Natural killer cell (primary cell): ENCODE measurements at regions not wholly inside any gene's neighbourhood (a gene's known extent, or its start where the extent isn't known, plus 50 kb on each side); places are given as distances from the start of the nearest gene placed in this dataset.

ENCODE experiments used
- ATAC-seq, 3 donors: fragments of 150-1000 bp in 2 of 3; fragments of 200-7000 bp in 1 of 3; cut with Tn5 transposase; 1 replicate in 1 of 3; 2 replicates in 2 of 3; pipeline ENCODE4 v1.10.0; 2021; ENCODE audit warnings: mild to moderate bottlenecking in 2 of 3, moderate library complexity in 2 of 3
- DNase-seq, 2 donors: peaks; one replicate each; pipeline versions ENCODE4 v3.0.0 to v3.0.0-alpha.2; 2013 to 2021; ENCODE audit warnings: mixed read lengths in 1 of 2
- H3K27ac ChIP-seq: one replicate; pipeline ENCODE4 v1.5.1; 2013; ENCODE audit warnings: mild to moderate bottlenecking, low read length
- H3K27me3 ChIP-seq: one replicate; pipeline ENCODE4 v1.6.1; 2013; ENCODE audit warnings: low read length; ENCODE audit not compliant: control insufficient read depth, insufficient read depth
- H3K36me3 ChIP-seq: one replicate; pipeline ENCODE4 v1.6.1; 2013; ENCODE audit warnings: low read length; ENCODE audit not compliant: control insufficient read depth, insufficient read depth
- H3K4me1 ChIP-seq: one replicate; pipeline ENCODE4 v1.6.1; 2013; ENCODE audit warnings: low read length; ENCODE audit not compliant: control insufficient read depth, insufficient read depth
- H3K4me3 ChIP-seq: one replicate; pipeline ENCODE4 v1.5.1; 2013; ENCODE audit warnings: low read length
- H3K9me3 ChIP-seq: one replicate; pipeline ENCODE4 v1.6.1; 2013; ENCODE audit warnings: low read length; ENCODE audit not compliant: control insufficient read depth, insufficient read depth
- H3K27ac Mint-ChIP-seq, 2 donors: one replicate each; pipeline ENCODE4 v1.8.0; 2022; ENCODE audit warnings: mild to moderate bottlenecking in 2 of 2, mixed read lengths in 2 of 2, moderate library complexity in 1 of 2
- H3K27me3 Mint-ChIP-seq, 2 donors: one replicate each; pipeline ENCODE4 v1.8.0; 2022; ENCODE audit warnings: low read depth in 2 of 2, mixed read lengths in 2 of 2
- H3K36me3 Mint-ChIP-seq: one replicate; pipeline ENCODE4 v1.8.0; 2022; ENCODE audit warnings: mixed read lengths
- H3K4me1 Mint-ChIP-seq, 2 donors: one replicate each; pipeline ENCODE4 v1.8.0; 2022; ENCODE audit warnings: mixed read lengths in 2 of 2
- H3K4me3 Mint-ChIP-seq: one replicate; pipeline ENCODE4 v1.8.0; 2022; ENCODE audit warnings: mild to moderate bottlenecking, moderate library complexity, mixed read lengths
- H3K9me3 Mint-ChIP-seq, 2 donors: one replicate each; pipeline ENCODE4 v1.8.0; 2022; ENCODE audit warnings: mixed read lengths in 2 of 2
- CTCF ChIP-seq: fragments of 200-600 bp; IDR thresholded peaks from one replicate; pipeline ENCODE4 v1.8.0; 2022; ENCODE audit warnings: antibody characterized with exemption
- WGBS: methylation state at CpG from one replicate; pipeline ENCODE4 v1.1.7; 2013; ENCODE audit warnings: missing lambda C conversion rate; ENCODE audit not compliant: insufficient coverage; 5-methylcytosine and 5-hydroxymethylcytosine counted together
- intact Hi-C: fragments of 100-400 bp; cut with micrococcal nuclease; formaldehyde crosslinking; loops from one replicate; pipeline ENCODE4 v1.14.2; 2022

- no peak overlapping the region for H3K27ac ChIP-seq
- H3K36me3 Mint-ChIP-seq: no peaks in the 10 kb centered on the region
- TF ChIP-seq CTCF: no peak
- DNase-seq: no peak
- H3K4me1 ChIP-seq: no peaks in the 10 kb centered on the region
- H3K4me3 ChIP-seq: no peak overlapping the region
- no peaks in the 10 kb centered on the region for H3K9me3 ChIP-seq
- no peak overlapping the region for H3K27ac Mint-ChIP-seq
- H3K27me3 Mint-ChIP-seq: no peaks in the 10 kb centered on the region
- no peak overlapping the region for H3K4me3 Mint-ChIP-seq
- no peaks in the 10 kb centered on the region for H3K27me3 ChIP-seq
- intact Hi-C loops: no loop called here
- no peak for ATAC-seq
- 85% methylated on average over 3 of the region's 3 CpGs for WGBS
- no peaks in the 10 kb centered on the region for H3K4me1 Mint-ChIP-seq
- no peaks in the 10 kb centered on the region for H3K9me3 Mint-ChIP-seq
- H3K36me3 ChIP-seq: no peaks in the 10 kb centered on the region
These were observed 293.5 kb downstream of the ZNF674 start for GRCh38 chrX:46251755-46252154.

- no peaks in the 10 kb centered on the region for H3K36me3 ChIP-seq
- DNase-seq (no peak), ATAC-seq (no peak)
- intact Hi-C loops: no loop called here
- Mint-ChIP-seq H3K4me3 (no peak overlapping the region), H3K4me1 (no peaks in the 10 kb centered on the region), H3K9me3 (no peaks in the 10 kb centered on the region), H3K27ac (no peak overlapping the region), H3K36me3 (no peaks in the 10 kb centered on the region), H3K27me3 (no peaks in the 10 kb centered on the region)
- no peak overlapping the region for H3K4me3 ChIP-seq
- no peaks in the 10 kb centered on the region for H3K4me1 ChIP-seq
- no peak overlapping the region for H3K27ac ChIP-seq
- H3K9me3 ChIP-seq: no peaks in the 10 kb centered on the region
- H3K27me3 ChIP-seq: no peaks in the 10 kb centered on the region
- no peak for TF ChIP-seq CTCF
- WGBS: 100% methylated on average over 1 of the region's 2 CpGs
These were observed 295.1 kb downstream of the ZNF674 start for GRCh38 chrX:46250151-46250550.

GRCh38 chrX:46247456-46247855, 297.8 kb downstream of the ZNF674 start:
- Mint-ChIP-seq H3K4me3 (no peak overlapping the region), H3K36me3 (no peaks in the 10 kb centered on the region), H3K9me3 (no peaks in the 10 kb centered on the region), H3K4me1 (no peaks in the 10 kb centered on the region), H3K27me3 (peaks cover 0 to 2% of the 10 kb centered on the region in 2 donors), H3K27ac (no peak overlapping the region)
- no peaks in the 10 kb centered on the region for H3K36me3 ChIP-seq
- WGBS: 97% methylated on average over 3 of the region's 4 CpGs
- intact Hi-C loops: no loop called here
- ATAC-seq (no peak), DNase-seq (no peak)
- H3K4me1 ChIP-seq: no peaks in the 10 kb centered on the region
- no peak overlapping the region for H3K4me3 ChIP-seq
- no peaks in the 10 kb centered on the region for H3K27me3 ChIP-seq
- no peaks in the 10 kb centered on the region for H3K9me3 ChIP-seq
- TF ChIP-seq CTCF: no peak
- no peak overlapping the region for H3K27ac ChIP-seq

GRCh38 chrX:46244451-46244850, 300.8 kb downstream of the ZNF674 start:
- Histone ChIP-seq H3K36me3 (no peaks in the 10 kb centered on the region), H3K4me3 (no peak overlapping the region), H3K27ac (no peak overlapping the region), H3K27me3 (no peaks in the 10 kb centered on the region), H3K4me1 (no peaks in the 10 kb centered on the region), H3K9me3 (no peaks in the 10 kb centered on the region)
- WGBS: no CpG with 5 or more reads among the region's 4 CpGs
- Mint-ChIP-seq H3K4me1 (no peaks in the 10 kb centered on the region), H3K27ac (no peak overlapping the region), H3K9me3 (no peaks in the 10 kb centered on the region), H3K4me3 (no peak overlapping the region), H3K36me3 (no peaks in the 10 kb centered on the region), H3K27me3 (peaks cover 0 to 2% of the 10 kb centered on the region in 2 donors)
- no peak for TF ChIP-seq CTCF
- intact Hi-C loops: no loop called here
- ATAC-seq (no peak), DNase-seq (no peak)
